GM19193 (cell line): ENCODE measurements at regions not wholly inside any gene's neighbourhood (a gene's known extent, or its start where the extent isn't known, plus 50 kb on each side); places are given as distances from the start of the nearest gene placed in this dataset.

Source experiments
- POLR2A ChIP-seq: IDR thresholded peaks from 4 replicates; pipeline ENCODE4 v1.6.1; 2011; ENCODE audit not compliant: insufficient read depth, insufficient read length; ENCODE audit errors: extremely low read depth

DNA sequence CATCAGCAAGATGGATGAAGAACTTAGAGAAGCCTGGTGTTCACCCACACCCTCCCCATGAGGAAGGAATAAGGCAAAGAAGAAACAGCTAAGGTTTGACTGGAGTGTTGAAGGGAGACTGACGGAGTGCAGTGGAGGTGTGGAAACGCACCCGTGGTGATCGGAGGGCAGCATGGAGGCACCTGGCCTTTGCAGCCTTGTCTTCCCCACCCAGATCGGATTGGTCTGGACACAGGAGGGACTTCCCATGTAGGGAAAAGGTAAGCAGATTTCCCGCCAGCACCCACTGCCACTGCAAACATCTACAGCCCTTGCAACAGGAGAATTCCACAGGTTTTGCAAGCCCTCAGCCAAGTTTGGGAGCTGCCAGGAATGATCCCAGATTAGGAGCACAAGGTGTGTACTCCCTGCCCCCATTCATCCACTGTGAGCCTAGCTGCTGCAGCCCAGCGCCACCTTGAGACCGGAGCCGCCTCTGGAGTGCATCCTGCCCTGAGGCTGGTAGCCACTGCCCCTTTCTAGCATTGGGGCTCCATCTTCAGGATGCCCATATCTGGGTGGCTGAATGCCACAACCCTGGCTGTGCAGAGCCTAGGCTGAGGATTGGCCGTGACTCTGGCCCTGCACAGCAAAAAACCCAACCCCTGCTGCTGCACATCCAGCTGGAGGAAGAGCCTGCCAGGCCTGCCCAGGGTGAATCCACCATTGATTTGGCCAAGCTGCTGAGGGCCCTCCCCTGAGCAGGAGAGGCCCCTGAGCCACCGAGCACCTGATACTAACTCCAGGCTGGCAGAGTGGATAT lies 411.1 kb downstream of the TMEM121 start:
- TF ChIP-seq POLR2A: no peak

DNA sequence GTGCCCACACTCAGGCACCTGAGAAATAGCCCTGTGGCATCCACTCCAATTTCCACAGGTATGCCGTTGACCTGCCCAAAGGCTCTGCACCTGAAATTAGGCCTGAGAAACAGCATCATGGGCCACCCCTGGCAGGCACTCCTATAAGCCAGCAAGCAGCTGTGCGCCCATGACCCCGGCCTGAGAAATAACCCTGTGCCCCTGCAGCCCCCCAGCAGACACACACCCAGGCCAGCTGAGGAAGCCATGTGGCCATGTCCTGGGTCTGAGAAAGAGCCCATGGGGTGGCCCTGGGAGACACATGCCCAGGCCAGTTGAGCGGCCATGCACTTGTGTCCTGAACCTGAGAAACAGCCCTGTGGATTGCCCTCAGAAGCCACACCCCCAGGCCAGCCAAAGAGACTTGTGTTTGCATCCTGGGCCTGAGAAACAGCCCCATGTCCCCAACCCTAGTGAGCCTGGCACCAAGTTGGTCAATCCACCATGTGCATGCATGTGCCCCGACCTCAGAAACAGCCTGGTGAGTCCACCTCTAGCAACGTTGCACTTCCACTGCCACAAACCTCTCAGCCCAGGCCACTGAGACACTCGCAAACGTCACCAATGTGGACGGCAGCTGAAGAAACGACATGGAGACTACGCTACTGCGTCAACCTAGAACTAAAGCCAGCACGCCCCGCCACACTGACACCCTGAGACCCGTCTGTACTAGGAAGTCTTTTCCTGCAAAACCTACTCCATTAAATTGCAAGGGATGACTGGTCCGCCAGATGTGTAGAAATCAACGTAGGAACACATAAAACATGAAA lies 411.9 kb downstream of the TMEM121 start:
- no peak for TF ChIP-seq POLR2A

DNA sequence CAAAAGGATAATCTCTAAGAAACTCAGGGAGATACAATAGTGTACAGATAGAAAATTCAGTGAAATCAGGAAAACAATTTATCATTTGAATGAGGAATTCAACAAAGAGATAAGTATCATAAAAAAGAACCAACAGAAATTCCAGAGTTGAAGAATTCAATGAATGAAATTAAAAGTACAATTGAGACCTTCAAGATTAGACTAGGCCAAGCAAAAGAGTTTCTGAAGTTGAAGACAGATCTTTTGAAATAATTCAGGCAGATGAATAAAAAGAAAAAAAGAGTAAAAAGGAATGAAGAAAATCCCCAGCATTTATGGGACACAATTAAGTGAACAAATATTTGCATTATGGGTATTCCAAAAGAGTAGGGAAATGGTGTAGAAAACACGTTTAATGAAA lies 412.6 kb downstream of the TMEM121 start:
- TF ChIP-seq POLR2A: no peak

DNA sequence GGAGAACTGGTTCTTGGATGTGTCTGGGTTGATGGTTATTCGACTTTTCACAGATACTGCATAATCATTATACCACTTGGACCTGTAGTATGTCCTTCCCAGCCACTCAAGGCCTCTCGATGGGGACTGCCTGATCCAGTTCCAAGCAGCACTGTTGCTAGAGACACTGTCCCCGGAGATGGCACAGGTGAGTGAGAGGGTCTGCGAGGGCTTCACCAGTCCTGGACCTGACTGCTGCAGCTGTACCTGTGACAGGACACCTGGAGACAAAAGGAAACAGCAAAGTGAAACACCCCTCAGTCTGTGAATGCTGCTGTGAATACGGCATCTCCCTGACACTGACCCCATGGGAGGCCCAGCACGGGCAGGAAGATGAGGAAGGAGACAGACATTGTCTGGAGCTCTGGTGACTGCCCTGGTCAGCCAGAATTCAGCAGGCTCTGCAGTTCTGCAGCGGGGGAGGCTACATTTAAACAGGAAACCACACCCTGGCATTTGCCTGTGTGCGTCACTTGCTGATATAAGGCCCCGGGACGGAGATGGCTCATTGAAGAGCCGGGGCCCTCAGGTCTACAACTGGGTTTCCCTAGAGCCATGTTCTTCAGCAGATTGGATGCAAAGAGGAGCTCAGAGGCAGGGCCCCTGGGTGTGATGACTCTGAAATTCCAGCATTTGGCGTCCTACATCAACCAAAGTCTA lies 413.6 kb downstream of the TMEM121 start:
- TF ChIP-seq POLR2A: no peak

DNA sequence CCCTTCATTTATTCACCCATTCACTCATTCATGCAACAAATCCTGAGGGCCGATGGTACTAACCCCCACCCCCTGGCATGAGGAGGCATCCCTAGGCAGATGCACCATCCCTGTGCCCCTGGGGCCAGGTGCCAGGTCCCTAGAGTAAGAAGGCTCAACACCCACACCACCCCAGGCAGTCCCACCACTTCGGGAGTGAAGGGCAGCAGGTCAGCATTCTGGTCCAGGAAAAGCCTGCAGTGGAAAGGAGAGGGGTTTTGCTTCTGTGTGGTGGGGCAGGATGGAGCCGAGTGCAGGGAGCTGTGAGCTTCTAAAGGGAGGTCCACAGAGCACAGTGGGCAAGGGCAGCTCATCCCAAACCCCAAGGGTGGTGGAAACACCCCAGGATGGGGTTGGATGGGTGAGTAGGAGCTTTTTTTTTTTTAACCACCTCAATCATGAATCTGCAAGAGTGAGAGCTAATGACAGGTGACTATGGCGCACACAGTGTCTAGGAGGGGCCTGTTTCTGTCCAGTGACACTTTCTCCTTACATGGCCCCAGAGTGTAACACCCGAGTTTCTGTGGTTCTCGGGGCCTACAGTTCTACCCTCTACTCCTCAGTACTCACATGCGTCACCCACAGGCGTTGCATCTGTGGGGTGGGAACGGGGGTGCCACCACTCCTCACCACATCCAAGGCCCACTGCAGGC lies 414.3 kb downstream of the TMEM121 start:
- no peak for TF ChIP-seq POLR2A

DNA sequence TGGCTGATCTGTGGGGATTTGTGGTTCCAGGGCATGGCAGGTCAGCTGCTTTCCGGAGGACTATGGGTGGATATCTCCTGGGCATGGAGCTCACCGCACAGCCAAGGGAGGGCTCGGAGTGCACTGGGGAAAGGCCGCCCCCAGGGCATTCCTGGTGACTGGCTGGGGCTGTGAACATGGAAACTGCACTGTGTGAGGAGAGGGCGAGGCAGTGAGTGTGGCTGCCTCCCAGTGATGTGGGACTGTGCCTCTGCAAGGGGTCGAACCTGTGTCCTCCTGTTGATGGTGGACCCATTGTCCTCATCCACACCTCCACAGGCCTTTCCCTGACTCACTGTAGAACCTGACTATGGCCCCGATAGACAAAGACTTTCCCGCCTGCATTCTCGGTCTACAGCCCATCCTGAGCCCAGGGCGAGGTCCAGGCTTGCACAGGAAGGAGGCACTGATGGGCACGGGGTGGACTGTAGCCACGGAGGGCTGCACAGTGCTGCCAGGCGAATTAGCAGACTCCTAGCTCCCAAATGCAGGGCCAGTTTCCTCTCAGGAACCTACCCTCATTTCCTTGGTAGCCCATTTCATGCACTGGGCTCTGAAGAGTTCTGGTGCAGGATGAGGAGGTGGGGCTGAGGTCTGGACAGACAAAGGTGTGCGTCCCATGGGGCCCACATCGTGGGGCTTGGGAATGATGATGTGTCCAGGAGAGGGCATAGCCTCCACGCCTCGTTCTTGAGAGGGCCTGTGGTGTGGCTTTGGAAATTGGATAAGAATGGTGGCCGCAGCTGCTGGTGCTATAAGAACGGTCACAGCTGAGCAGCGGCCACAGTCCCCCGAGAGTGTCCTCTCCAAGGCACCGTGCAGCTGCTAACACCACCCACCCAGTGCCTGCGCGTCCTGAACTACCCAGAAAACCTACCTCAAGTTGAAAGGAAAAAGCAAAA lies 415.1 kb downstream of the TMEM121 start:
- no peak for TF ChIP-seq POLR2A

DNA sequence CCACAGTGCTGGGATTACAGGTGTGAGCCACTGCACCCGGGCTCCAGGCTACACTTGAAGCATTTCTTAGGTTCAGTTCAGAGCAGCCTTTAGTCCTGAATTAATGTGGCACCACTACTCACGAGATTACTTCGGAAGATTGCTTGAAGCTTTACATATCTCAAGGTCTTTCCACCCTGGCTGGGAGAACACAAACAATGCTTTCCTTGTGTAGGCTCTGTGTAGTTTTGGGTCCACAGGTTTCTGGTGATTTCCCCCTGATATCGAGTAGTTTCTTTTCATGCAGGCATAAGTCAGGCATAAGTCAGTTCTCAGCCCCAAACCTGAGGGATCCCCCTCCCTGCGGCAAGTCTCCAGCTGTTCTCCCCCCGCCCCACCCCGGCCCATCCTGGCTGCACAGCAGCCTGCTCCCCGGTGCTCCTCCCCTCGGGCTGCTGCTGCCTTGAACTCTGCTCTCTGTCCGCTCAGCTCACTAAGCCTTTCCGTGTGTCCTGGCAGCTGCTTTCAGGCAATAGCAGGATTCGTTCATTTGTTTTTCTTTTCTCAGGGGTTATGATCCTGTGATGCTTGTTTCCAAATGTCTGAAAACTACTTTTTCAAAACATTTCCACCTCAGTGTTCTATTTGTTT lies 417.7 kb downstream of the TMEM121 start:
- no peak for TF ChIP-seq POLR2A

DNA sequence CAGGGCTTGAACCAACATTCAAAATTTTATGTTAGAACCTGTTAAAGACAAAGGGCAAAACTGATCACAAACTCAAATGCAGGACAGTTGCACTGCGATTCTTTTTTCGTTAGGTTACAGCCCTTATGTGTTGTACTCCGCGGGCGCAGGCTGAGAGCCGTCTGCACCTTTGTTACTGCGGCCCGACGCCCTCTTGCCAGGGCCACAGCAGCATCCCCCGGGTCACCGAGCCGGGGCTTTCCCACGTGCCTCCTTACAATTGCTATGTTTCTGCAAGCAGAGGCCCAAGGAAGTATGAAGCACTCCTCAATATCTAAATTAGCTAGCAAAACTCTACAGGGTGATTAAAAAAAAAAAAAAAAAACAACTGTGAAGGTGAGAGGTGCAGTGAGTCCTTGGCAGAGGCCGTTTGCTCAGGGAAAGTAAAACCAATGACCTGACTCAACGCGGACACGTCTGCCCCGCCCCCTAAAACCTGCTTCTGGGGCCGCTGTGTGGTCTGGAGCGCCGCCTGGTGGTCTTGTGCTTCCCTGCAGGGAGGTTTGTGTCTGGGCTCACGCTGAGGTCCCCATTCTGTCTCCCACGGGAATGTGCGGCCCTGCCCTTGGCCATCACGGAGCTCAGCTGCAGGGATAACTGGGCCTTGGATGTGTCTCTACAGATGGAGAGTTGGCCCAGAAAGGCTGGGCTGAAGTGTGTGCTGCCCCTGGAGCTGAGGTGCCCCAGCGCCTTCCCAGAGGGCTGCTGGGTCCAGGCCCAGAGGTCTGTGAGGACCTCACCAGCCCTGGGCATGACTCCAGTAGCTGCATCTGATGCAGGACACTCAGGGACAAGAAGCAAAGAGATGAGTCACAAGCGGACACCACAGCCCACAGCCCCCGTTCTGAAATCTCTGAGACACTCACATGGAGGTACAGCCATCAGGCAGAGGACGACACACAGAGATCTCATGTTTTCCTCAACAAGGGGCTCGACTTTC lies 418.5 kb downstream of the TMEM121 start:
- TF ChIP-seq POLR2A: no peak

DNA sequence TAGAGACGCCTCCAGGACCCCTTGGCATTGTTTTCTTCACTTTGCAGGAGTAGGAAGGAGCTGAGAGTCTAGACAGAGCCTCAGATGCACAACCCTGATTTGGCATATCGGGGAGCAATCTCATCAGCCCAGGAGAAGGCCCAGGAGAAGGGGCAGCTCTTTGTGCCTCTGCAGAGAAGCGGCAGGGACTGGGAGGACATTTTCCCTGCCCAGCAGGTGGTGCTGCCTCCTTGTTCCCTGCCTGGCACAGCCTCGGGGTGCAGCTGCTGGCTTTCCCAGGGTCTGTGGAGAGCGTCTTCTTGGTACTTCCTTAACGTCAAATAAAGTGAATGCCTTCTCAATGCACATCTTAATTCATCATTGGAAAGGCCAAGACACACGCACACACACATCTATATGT lies 419.5 kb downstream of the TMEM121 start:
- no peak for TF ChIP-seq POLR2A

DNA sequence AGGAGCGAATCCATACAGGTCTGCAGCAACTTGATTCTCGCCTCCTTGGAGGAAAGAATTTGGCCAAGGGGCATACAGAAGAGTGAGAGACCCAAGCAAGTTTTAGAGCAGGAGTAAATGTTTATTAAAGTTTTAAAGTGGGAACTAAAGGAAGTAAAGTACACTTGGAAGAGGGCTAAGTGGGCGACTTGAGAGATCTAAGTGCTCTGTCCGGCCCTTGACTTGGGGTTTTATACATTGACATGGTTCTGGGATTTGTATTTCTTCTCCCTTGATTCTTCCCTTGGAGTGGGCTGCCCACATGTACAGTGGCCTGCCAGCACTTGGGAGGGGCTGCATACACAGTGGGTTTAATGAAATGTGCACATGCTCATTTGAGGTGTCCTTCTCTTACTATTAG lies 421.2 kb downstream of the TMEM121 start:
- TF ChIP-seq POLR2A: no peak

DNA sequence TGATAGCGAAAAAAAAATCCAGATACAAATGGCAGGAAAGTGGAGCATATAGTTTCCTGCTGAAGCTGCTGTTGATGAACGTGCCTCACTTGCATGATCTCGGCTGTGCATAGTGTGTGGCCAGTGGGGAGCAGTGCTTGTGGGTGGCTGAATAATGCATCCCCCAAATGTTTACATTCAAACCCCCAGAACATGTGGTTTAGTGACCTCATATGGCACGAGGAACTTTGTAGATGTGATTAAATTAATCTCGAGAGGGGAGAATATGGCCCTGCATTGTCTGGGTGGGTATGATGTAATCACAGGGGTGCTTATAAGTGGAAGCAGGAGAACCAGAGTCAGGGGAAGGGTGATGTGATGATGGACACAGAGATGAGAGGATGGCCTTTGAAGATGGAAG lies 425.0 kb downstream of the TMEM121 start:
- TF ChIP-seq POLR2A: no peak

DNA sequence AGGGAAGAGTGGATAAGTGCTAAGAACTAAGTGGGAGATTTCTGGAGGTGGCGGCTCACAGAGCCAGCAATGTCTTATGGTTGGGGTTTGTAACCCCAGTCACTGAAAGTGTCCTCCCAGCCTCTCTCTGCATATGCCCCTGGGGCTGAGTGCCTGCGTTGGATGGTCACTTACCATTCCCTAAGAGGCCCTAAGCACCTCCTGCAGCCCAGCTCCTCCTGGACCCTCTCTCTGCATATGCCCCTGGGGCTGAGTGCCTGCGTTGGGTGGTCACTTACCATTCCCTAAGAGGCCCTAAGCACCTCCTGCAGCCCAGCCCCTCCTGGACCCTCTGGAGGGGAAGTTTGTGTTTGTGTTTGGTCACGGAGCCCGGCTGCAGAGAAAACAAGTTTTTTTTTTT lies 425.8 kb downstream of the TMEM121 start:
- no peak for TF ChIP-seq POLR2A

DNA sequence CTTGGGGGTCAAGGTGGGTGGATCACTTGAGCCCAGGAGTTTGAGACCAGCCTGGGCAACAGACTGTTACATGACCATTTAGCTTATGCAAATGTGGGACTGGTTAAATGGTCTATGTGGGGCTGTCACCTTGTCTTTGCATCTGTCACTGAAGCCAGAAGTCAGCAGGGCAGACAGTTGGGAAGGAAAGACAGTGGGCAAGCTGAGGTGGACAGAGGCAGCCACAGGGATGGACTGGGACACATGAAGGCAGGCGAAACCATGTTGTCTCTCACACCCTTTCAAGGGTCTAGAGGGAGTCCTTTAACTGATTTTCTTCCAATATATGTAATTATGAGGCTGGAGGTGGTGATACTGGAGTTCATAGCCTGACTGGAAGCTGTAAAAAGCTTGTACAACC lies 426.4 kb downstream of the TMEM121 start:
- no peak for TF ChIP-seq POLR2A

DNA sequence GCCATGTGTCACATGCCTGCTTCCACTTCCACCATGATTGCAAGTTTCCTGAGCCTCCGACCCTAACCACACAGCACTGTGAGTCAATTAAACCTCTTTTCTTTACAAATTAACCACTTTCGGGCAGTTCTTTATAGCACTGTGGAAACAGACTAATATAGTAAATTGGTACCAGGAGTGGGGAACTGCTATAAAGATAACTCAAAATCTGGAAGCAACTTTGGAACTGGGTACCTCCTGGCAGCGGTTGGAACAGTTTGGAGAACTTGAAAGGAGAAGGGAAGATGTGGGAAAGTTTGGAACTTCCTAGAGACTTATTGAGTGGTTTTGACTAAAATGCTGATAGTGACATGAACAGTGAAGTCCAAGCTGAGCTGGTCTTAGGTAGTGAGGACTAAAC lies 436.1 kb downstream of the TMEM121 start:
- no peak for TF ChIP-seq POLR2A
